GM20431 (cell line): ENCODE measurements at regions not wholly inside any gene's neighbourhood (a gene's known extent, or its start where the extent isn't known, plus 50 kb on each side); places are given as distances from the start of the nearest gene placed in this dataset.

ENCODE experiments used
- in situ Hi-C: fragments of 300-500 bp; cut with MseI, MboI; formaldehyde crosslinking; loops from one replicate; pipeline ENCODE4 v1.15.0; 2020; ENCODE audit warnings: low sequenced_read_pairs; ENCODE audit not compliant: unreplicated experiment

GRCh38 chr2:145032791-145033190 lies 512.9 kb upstream of the ZEB2 start:
- in situ Hi-C loops: no loop called here

DNA sequence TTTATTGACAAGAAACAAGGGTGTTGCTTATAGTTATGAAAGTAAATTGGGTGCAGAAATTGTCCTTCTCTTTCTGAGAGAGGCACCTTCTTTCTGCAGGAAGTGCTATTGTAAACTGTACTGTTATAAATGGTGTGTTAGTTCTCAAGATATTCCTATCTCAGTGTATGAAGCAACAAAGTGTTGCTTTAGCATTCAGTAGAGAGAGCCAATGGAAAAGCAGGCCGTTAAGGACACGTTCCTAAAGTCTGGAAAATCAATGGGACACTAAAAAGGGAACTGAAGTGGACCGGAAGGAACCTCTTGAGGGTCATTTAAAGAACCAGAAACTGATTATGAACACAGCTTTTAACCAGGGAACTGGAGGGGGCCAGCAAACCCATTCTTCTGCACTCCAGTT lies 510.0 kb upstream of the ZEB2 start:
- in situ Hi-C loops: no loop called here

- in situ Hi-C loops: no loop called here
These were observed 509.2 kb upstream of the ZEB2 start for GRCh38 chr2:145029081-145029480.

DNA sequence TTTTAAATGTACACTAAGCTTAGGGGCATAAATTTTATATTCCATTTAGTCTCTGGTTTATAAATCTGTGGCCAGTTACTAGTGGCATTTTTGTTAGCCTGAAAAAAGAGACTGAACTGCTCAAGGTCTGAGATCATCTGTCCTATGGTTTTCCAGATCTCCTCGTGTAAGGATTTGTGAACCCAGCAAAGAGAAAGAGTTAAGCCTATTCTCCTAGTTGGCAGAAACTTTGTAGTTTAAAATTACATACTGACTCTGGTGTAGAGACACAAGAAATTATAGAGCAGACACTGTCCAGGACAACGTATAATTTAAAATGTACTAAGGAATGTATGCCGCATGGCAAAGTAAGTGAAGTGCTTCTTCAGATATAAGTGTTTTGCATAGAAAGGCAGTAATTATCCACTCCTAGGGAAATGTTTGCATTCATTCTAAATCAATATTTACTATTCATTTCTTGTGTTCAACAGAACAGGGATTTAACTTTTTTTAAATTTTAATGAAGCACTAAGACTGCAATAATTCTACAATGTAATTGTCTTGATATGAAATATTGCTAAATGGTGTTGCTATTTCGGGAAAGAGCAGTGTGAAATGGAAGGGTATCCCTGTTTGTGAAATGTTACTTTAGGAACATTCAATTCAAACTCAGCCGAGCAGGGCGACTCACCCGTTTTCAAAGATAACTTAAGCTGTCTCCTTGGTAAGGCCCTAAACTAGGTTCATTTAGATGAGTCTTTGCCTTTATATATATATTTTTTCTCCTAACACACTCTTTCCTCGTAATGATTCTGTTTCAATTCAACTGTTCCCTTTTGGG lies 508.4 kb upstream of the ZEB2 start:
- in situ Hi-C loops: no loop called here

DNA sequence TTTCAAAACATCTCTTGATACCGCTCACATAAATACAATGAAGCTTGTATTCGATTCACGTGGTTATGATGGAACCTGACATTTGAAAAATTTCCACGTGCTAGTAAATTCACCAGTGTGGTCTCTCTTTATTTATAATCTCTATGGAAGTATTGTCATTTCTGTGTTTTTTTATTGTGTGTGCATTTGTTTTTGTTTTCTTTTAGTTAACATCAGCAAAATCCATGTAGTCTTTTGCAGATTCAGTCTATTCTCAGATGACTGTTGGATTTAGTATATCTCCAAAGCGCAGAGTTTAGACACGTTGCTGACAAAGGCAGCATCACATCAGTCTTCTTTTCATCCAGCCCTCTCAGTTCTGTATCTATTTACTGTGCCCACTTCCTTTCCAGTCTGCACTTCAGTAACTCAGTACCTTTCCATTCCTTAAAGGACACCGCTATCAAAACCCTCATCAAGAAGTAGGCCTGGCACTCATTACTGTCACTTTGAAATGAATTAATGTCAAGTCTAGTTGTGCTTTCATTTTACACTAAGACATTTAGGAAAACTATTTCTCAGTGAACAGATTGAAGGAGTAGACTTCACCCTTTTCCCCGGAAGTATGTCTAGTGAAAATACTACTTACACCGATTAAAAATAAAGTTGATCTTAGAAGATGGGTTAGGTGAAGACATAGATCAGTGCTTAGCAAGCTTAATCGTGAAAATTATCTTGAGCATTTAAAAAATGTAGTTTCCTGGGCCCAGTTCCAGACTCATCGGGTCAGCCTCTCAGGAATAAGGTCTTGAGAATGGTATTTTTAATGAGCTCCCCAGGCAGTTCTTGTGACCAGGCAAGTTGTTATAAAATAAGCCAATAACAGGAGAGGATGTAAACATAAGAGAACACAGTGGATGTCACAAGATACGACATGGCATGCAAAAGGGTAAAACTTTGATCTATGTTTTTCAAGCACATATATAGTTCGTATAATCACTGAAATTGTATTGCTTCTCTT lies 506.8 kb upstream of the ZEB2 start:
- in situ Hi-C loops: no loop called here

- in situ Hi-C loops: no loop called here
These were observed 505.5 kb upstream of the ZEB2 start for GRCh38 chr2:145025382-145025781.

GRCh38 chr2:145023334-145023934 lies 503.5 kb upstream of the ZEB2 start:
- in situ Hi-C loops: no loop called here

GRCh38 chr2:145022666-145023333 lies 502.9 kb upstream of the ZEB2 start:
- in situ Hi-C loops: no loop called here

DNA sequence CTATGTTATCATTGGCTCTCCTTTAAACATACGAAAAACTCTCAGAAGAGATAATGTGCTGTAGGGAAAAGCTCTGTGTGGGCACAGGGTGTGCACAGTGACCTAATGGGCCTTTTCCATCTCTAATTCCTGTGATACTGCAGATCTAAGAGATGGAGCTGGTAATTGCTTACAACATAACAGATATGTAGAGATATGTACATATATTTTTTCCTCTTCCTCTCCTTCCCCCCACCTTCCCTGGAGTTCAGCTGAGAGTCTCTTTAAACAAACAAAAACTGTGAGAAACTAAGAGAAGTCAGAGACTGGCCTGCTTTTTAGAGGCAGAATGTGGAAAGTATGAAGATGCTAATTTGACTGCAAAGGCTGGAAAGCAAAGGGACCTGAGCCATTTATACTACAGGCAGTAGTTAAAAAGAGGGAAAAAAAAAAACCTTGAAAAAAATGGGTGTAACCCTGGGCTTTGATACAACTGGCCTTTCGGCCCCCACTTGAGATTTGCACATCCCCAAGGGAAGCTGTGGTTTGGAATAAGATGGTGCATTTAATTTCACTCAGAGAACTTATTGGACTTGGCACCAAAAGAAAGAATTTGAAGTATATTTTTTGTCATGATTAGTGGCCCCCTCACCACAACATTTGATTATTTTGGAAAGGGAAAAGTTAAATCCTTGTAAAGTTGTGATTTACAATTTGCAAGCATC lies 502.2 kb upstream of the ZEB2 start:
- in situ Hi-C loops: no loop called here

- in situ Hi-C loops: no loop called here
These were observed 500.8 kb upstream of the ZEB2 start for GRCh38 chr2:145020694-145021093.

DNA sequence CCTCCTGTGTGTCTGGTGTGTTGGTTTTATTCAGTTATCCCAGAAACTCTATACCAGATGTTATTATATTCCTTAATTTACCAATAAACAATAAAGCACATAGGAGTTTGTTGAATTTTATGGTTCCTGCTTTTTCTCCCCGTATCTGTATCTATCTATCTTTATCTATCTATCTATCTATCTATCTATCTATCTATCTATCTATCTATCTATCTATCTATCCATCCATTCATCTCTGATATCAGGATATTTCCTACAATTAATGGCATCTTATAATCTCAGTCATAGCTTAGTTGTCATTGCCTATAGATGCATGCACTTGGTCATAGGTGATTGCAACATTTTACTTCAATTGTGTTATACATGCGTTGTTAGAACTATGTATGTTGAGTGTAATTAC lies 500.2 kb upstream of the ZEB2 start:
- in situ Hi-C loops: no loop called here

DNA sequence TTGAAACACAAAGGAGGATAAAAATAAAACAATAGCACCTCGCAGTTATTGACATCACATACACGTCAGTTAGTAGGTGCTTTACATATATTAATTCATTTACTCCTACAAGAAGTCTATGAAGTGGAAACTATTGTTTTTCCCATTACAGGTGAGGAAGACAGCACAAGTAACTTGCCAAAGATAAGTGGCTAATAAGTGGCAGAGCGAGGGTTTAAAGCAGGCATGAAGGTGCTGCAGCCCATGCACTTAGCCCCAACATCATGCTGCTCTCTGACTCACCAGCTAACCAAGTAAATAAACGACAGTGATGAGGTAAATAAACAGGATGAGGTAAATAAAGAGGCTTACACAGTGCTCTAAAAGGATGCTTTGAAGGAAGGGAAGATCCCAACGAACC lies 498.6 kb upstream of the ZEB2 start:
- in situ Hi-C loops: no loop called here

DNA sequence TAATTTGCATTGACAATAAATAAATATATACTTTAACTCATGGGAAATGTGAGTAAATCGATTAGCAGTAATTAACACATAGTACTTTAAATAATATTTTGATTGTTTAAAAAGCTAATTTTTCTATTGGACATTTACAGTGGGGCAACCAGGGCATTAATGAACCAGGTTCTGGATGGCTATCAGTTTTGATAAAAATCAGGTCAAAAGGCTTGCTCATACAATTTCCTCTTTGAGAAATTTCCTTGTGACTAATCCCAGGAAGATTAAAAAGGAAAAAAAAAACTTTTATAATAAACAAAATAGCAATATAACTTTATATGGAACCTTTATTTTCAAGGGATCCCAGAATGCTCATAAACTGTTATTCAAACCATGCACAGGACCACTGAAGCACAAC lies 497.2 kb upstream of the ZEB2 start:
- in situ Hi-C loops: no loop called here

GRCh38 chr2:145016711-145017110 lies 496.8 kb upstream of the ZEB2 start:
- in situ Hi-C loops: no loop called here

DNA sequence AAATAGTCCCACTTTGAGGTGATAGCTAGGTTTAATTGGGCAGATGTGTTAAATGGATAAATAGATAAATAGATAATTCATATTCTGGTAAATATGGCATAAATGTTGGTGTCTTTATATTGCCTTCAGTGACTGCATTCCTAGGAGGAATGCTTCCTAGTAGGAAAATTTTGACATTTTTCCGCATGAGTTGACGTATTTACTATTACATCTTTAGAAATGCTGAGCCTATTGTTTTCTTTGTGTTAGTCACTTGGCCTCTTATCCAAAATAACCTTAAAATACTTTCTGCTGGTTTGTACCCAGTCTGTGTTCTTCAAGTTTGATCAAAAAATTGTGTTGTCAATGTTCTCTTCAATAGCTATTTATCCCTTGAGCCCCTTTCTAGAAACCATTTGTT lies 495.6 kb upstream of the ZEB2 start:
- in situ Hi-C loops: no loop called here

GRCh38 chr2:145012806-145013205 lies 492.9 kb upstream of the ZEB2 start:
- in situ Hi-C loops: no loop called here

GRCh38 chr2:145012214-145012670 lies 492.3 kb upstream of the ZEB2 start:
- in situ Hi-C loops: no loop called here

DNA sequence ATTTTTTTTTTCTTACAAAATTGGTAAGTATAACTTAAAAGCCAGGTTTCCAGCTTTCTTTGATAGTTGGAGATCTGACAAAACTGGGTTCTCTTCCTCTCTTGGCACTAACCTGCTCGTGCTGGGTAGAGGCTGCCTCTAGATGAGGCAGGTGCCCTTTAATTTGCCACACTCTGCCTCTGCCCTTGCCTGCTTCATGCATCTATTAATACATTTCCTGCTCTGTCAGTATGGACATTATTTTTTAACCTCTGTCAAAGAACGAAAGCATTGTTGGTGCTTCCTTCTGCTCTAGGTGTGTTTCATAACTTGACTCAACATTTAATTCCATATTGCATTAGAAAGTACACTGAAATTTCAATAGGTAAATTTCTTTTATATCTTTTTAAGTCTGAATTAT lies 490.7 kb upstream of the ZEB2 start:
- in situ Hi-C loops: no loop called here

- in situ Hi-C loops: no loop called here
These were observed 488.0 kb upstream of the ZEB2 start for GRCh38 chr2:145007960-145008263.
